ENCODE measurements at regions not wholly inside any gene's neighbourhood (a gene's known extent, or its start where the extent isn't known, plus 50 kb on each side); places are given as distances from the start of the nearest gene placed in this dataset.

DNA sequence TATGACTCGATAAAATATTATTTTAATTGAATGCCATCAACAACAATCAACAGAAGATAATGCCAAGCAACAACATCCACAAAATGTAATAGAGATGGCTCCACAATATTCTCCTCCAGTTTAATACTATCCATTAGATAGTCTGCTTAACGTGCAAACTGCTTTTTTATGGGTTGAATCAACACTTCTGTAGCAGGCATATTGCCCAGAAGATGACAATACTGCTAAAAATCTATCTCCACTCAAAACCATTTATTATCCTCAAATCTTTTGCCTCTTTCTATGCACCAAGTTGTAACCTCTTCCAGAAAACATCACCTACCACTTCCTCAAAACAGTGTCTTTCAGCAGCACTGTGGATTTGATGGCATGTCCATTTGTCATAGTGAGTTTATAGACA lies 295.7 kb upstream of the LMCD1 start:
- DNase-seq = no peak

DNA sequence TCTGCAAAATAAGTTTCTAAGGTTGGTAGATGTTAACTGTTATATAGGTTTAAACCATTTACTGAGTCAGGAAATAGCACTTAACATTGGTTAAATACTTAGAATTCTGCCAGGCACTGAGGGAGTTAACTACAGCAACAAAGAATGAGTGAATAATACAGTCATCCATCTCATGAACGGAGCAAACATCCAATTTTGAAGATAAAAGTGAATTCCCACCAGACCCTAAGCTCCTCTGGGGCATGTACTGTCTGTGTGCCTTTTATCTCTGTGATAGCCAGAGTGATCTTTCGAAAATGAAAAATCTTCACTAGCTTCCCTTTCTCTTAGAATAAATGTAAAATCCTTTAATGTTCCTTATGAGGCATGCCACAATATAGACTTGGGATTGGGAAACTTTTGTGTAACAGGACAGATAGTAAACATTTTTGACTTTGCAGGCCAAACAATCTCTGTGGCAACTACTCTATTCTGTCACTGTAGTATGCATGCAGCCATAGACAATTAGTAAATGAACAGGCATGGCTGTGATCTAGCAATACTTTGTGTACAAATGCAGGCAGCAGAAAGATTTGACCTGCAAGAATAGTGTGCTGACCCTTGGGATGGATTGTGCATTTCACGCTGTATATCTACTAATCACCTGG lies 294.5 kb upstream of the LMCD1 start:
- DNase-seq = no peak

DNA sequence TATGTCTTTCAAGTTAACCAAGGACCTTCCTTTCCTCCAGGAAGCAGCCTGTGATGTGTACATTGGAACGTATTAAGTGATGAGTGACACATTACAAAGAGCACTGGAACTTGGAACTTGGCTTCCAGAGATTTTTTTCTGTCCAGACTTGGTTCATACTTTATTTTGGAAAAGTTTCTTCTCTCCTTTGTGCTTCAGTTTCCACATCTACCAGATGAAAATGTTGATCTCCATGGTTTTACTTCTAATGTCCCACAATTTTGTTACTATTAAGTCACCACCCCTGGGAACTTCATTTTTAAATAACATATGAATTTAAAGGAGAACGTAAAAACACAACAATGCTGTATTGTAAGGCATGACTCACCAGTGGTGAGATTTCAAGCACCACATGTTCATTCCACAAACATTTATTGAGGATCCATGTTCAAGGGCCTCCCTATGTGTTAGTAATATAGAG lies 290.7 kb upstream of the LMCD1 start:
- no peak for DNase-seq

- no peak for DNase-seq
Measured at GRCh38 chr3:8212794-8213193, 288.8 kb upstream of the LMCD1 start.

- no peak for DNase-seq
Measured at GRCh38 chr3:8213286-8213685, 288.3 kb upstream of the LMCD1 start.

DNA sequence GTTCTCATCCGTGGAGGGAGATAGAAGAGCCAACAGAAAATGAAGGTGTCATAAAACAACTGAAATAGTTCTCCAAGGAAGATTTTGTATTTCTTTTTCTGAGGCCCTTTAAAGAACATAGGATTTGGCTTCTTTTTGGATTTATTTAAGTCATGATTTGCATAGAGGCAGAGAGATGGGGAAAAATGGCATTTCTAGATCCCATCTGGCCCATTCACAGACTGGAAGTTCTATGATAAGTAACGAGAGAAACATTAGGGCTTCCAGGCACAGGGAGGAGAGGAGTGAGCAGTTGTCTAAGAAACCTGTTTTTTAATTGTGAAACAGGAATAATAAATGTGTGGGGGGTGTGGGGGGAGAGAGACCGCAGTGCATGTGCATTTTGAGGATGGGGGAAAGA lies 285.8 kb upstream of the LMCD1 start:
- DNase-seq = no peak

DNA sequence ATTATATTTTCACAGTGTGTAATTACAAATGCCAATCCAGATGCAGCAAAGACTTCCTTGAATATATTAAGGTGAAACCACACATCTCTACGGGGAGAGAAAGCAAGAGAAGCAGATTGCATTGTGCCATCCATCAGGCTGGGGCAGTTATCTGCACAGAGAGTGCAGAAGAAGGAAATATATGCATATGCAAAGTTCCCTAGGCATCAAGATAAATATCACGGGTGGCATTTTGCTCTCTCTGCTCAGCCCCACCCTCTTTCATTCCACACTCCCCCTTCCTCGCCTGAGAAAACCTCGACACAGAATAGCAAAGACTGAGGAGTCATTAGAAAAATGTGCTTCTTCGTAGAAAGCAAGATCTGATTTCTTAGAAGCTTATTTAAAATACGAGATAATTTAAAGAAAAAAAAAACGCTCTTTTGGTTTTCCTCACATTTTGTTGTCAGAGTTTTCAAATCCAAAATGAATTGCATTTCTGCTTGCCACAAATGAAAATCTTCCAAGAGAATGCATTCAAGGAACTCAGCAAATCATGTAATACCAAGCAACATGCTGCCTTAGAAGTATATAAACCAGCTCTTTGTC lies 283.2 kb upstream of the LMCD1 start:
- DNase-seq = no peak

- no peak for DNase-seq
Measured at GRCh38 chr3:8220291-8220690, 281.3 kb upstream of the LMCD1 start.

DNA sequence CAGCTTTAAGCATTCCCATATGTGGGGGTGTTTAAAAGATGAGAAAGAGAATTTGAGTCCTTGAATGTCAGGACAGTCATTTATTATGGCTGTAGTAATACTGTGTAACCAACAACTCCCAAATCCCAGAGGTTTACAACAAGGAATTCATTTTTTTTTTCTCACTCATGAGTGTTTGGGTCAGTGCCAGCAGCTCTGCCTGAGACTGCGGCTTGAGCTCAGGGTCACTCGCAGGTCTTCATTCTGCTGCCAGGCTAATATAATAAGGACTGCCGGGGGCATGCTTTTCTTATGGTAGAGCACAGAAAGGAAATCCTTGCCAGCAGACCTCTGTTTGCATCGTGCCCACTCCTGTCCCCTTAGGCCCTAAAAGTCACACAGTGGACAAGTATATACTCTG lies 277.9 kb upstream of the LMCD1 start:
- no peak for DNase-seq

GRCh38 chr3:8224941-8225340 lies 276.7 kb upstream of the LMCD1 start:
- DNase-seq = no peak

- DNase-seq = no peak
Measured at GRCh38 chr3:8233938-8234337, 267.7 kb upstream of the LMCD1 start.

- no peak for DNase-seq
Measured at GRCh38 chr3:8236264-8236663, 265.4 kb upstream of the LMCD1 start.

GRCh38 chr3:8237893-8238292 lies 263.7 kb upstream of the LMCD1 start:
- no peak for DNase-seq

DNA sequence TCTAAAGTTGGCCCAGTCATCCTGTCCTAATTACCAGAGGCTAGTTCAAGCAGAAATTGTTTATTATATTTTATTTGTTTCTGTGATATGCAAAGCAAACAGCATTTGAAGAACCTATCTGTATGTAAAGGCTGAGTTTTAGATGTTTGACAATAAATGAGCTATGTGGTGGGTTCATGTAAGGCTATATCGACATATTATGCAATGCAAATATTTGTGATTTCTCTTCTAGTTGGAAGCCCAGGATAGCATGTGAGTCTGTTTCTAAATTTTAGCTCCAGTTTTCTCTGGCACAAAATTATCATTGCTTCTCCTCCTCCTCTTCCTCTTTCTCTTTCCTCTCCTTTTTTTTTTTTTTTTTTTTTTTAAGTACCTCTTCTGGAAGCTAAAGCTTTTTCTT lies 263.2 kb upstream of the LMCD1 start:
- no peak for DNase-seq

- DNase-seq = no peak
Measured at GRCh38 chr3:8239095-8239494, 262.5 kb upstream of the LMCD1 start.

- peak; percentile 37 for DNase-seq
Measured at GRCh38 chr3:8239718-8240695, 261.6 kb upstream of the LMCD1 start.

DNA sequence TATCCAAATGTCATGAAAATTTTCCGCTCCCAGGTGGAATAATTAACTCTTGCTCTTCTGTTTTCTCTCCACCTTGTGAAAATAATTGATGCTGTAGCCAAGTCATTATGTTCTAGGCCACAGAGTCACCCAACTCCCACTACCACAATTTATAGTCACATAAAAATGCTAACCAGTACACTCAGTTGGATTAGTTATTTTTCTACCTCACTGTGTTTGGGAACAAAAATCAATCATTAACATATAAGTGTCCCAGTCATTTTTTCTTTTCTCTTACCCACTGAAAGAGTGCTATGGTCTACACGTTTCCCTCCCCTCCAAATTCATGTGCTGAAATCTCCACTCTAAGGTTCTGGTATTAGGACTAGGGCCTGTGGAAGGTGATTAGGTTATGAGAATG lies 255.6 kb upstream of the LMCD1 start:
- DNase-seq = no peak

- DNase-seq = no peak
Measured at GRCh38 chr3:8253201-8253600, 248.4 kb upstream of the LMCD1 start.

DNA sequence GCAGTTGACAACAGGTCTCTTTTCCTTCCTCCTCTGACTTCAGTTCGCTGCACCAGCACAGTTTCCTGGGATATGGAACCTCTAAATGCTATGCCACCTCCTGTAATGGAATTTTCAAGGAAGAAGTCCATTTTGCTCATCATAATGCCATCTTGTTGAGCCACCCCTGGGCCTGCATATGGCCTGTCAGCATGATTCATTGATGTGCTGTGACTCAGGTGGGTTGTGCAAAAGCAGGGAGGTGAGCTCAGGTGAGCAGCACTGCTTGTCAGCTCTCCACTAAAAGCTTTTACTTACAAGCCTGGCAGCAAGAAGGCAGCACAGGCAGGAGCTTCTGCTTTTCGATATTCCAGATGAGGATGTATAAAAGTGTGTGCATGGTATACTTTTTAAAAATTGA lies 247.1 kb upstream of the LMCD1 start:
- no peak for DNase-seq

DNA sequence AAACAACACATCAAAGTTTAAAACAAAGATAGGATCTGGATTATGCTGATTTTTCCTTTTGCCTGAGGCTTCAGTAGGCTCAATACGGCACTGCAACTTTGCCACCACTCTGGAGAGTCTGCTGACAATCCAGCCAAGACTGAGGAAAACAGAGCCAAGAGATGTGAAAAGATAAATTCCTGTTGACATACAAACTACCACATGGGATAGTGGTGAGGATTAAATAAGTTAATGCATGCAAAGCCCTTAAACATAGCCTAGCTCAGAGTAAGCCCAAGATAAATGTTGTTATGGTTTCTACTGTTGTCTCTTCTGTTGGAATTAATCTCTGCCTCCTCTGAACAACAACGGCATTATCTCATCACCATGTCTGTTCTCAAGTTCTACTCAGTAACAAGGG lies 245.9 kb upstream of the LMCD1 start:
- no peak for DNase-seq

GRCh38 chr3:8256441-8257071 lies 245.1 kb upstream of the LMCD1 start:
- no peak for DNase-seq

- no peak for DNase-seq
Measured at GRCh38 chr3:8261018-8261417, 240.6 kb upstream of the LMCD1 start.

- DNase-seq = no peak
Measured at GRCh38 chr3:8266730-8267131, 234.9 kb upstream of the LMCD1 start.

All from inflammatory macrophage treated with lipopolysaccharide for 4 hours (primary cell).